ENCODE measurements at regions not wholly inside any gene's neighbourhood (a gene's known extent, or its start where the extent isn't known, plus 50 kb on each side); places are given as distances from the start of the nearest gene placed in this dataset.

GRCh38 chr5:63025679-63026078 is 447.1 kb downstream of the LRRC70 start:
- TF ChIP-seq CTCF (IDR thresholded peaks at IDR 0.05) (no peak), ZFX (IDR thresholded peaks at IDR 0.05; ENCODE audit: borderline replicate concordance) (no peak)

Measured in 22Rv1 (cell line).